SK-N-SH (cell line): ENCODE measurements at regions not wholly inside any gene's neighbourhood (a gene's known extent, or its start where the extent isn't known, plus 50 kb on each side); places are given as distances from the start of the nearest gene placed in this dataset.

Experiments
- CTCF ChIA-PET: fragments of 300-600, 350-600 bp; formaldehyde crosslinking; extraction: SDS; loops from one replicate; lab custom pipeline; 2021; lab: Yijun Ruan, JAX
- POLR2A ChIA-PET: fragments of 350-600 bp; sonication (Branson Sonifier 250); formaldehyde crosslinking; extraction: SDS; loops from one replicate; lab custom pipeline; 2020; ENCODE audit warnings: antibody characterized with exemption, inconsistent platforms; lab: Yijun Ruan, JAX
- DNase-seq: peaks from one replicate; pipeline ENCODE4 v3.0.0; 2012
- H2AFZ ChIP-seq: fragments of 200-600 bp; sonication (generic); 2 replicates; pipeline ENCODE4 v1.8.1; 2016; ENCODE audit warnings: antibody characterized with exemption, mild to moderate bottlenecking, low read depth
- H3F3A ChIP-seq: fragments of 200-600 bp; sonication (generic); replicated peaks from 2 replicates; pipeline ENCODE3; 2016; ENCODE audit warnings: antibody characterized with exemption, mild to moderate bottlenecking; ENCODE audit not compliant: insufficient read depth
- H3K27ac ChIP-seq, 2 experiments: fragments of 200-500 bp in 1 of 2; fragments of 200-600 bp in 1 of 2; sonication (Bioruptor generic) in 1 of 2; sonication (generic), shearing (Covaris generic) in 1 of 2; 2 replicates each; pipeline versions ENCODE4 v1.5.1 to v1.6.1; 2014 to 2016; ENCODE audit warnings: low read depth in 2 of 2, inconsistent platforms in 1 of 2, low read length in 1 of 2, mild to moderate bottlenecking in 1 of 2, mixed read lengths in 1 of 2
- H3K27me3 ChIP-seq: fragments of 200-600 bp; sonication (generic), shearing (Covaris generic); 2 replicates; pipeline ENCODE4 v1.6.1; 2016; ENCODE audit warnings: mixed run types; ENCODE audit not compliant: insufficient read depth
- H3K36me3 ChIP-seq, 2 experiments: fragments of 200-500 bp in 1 of 2; fragments of 200-600 bp in 1 of 2; sonication (Bioruptor generic) in 1 of 2; sonication (generic) in 1 of 2; replicated peaks in 1 of 2; 2 replicates each; pipeline versions ENCODE3 to v1.5.1; 2014 to 2016; ENCODE audit warnings: low read length in 1 of 2, mild to moderate bottlenecking in 1 of 2; ENCODE audit not compliant: insufficient read depth in 2 of 2, control insufficient read depth in 1 of 2
- H3K4me1 ChIP-seq, 2 experiments: fragments of 200-500 bp in 1 of 2; fragments of 200-600 bp in 1 of 2; sonication (Bioruptor generic) in 1 of 2; sonication (generic), shearing (Covaris generic) in 1 of 2; 2 replicates each; pipeline versions ENCODE4 v1.5.1 to v1.6.1; 2014 to 2016; ENCODE audit warnings: low read depth in 1 of 2, low read length in 1 of 2, mixed run types in 1 of 2; ENCODE audit not compliant: insufficient read depth in 2 of 2, control insufficient read depth in 1 of 2
- H3K4me2 ChIP-seq: fragments of 200-600 bp; sonication (generic), shearing (Covaris generic); 2 replicates; pipeline ENCODE4 v1.6.1; 2017; ENCODE audit warnings: mixed run types
- H3K4me3 ChIP-seq, 2 experiments: fragments of 200-500 bp in 1 of 2; fragments of 200-600 bp in 1 of 2; sonication (Bioruptor generic) in 1 of 2; sonication (generic), shearing (Covaris generic) in 1 of 2; 2 replicates each; pipeline versions ENCODE4 v1.5.1 to v1.8.1; 2014 to 2016; ENCODE audit warnings: low read depth in 2 of 2, inconsistent platforms in 1 of 2, low read length in 1 of 2, mild to moderate bottlenecking in 1 of 2, mixed read lengths in 1 of 2, moderate library complexity in 1 of 2
- H3K79me2 ChIP-seq: fragments of 200-600 bp; sonication (generic); 2 replicates; pipeline ENCODE4 v1.8.1; 2017; ENCODE audit warnings: mild to moderate bottlenecking; ENCODE audit not compliant: insufficient read depth
- H3K9ac ChIP-seq: fragments of 200-600 bp; sonication (generic); 2 replicates; pipeline ENCODE4 v1.6.1; 2017; ENCODE audit warnings: mixed run types
- H3K9me2 ChIP-seq: fragments of 200-600 bp; sonication (generic); 2 replicates; pipeline ENCODE4 v1.6.1; 2017; ENCODE audit warnings: mixed run types
- H3K9me3 ChIP-seq: fragments of 200-600 bp; sonication (generic); 2 replicates; pipeline ENCODE4 v1.6.1; 2017; ENCODE audit warnings: mixed run types, mild to moderate bottlenecking, moderate library complexity
- H4K20me1 ChIP-seq: fragments of 200-600 bp; sonication (generic); 2 replicates; pipeline ENCODE4 v1.6.1; 2017; ENCODE audit warnings: mild to moderate bottlenecking, mixed run types; ENCODE audit not compliant: insufficient read depth
- CHD2 ChIP-seq: fragments of 150-350 bp; IDR thresholded peaks from 2 replicates; pipeline ENCODE4 v1.6.1; 2018; ENCODE audit warnings: low read length; ENCODE audit not compliant: partially characterized antibody
- CTCF ChIP-seq: fragments of 200-600 bp; sonication (generic); IDR thresholded peaks from 2 replicates; pipeline ENCODE4 v1.6.1; 2017; ENCODE audit warnings: antibody characterized with exemption, mild to moderate bottlenecking, moderate library complexity
- FOXJ3 ChIP-seq: sonication (generic); formaldehyde crosslinking; IDR thresholded peaks from 2 replicates; pipeline ENCODE4 v1.5.1; 2020; ENCODE audit warnings: mild to moderate bottlenecking, missing genetic modification reagents
- GABPA ChIP-seq: IDR thresholded peaks from 2 replicates; pipeline ENCODE4 v1.4.0; 2012; ENCODE audit warnings: low read depth, mild to moderate bottlenecking
- GATA2 ChIP-seq: sonication (generic); formaldehyde crosslinking; IDR thresholded peaks from 2 replicates; pipeline ENCODE4 v1.5.0; 2020; ENCODE audit warnings: mild to moderate bottlenecking, missing genetic modification reagents
- IRF3 ChIP-seq: fragments of 150-350 bp; IDR thresholded peaks from 2 replicates; pipeline ENCODE4 v1.6.1; 2016; ENCODE audit warnings: mild to moderate bottlenecking, low read depth, low read length
- MXI1 ChIP-seq: IDR thresholded peaks from 2 replicates; pipeline ENCODE4 v1.6.1; 2012; ENCODE audit warnings: mild to moderate bottlenecking, low read depth, low read length, improper control_type of control experiment
- NRF1 ChIP-seq: IDR thresholded peaks from 2 replicates; pipeline ENCODE4 v1.6.1; 2012; ENCODE audit warnings: low read depth, mild to moderate bottlenecking, low read length
- RAD21 ChIP-seq: IDR thresholded peaks from 2 replicates; pipeline ENCODE4 v1.6.1; 2012; ENCODE audit warnings: mild to moderate bottlenecking, low read length
- RCOR1 ChIP-seq: fragments of 150-350 bp; IDR thresholded peaks from 2 replicates; pipeline ENCODE4 v1.6.1; 2017; ENCODE audit warnings: antibody characterized with exemption, low read length
- SIN3A ChIP-seq: IDR thresholded peaks from 2 replicates; pipeline ENCODE4 v1.6.1; 2012; ENCODE audit warnings: low read depth, mild to moderate bottlenecking, low read length, moderate library complexity, borderline replicate concordance
- TAF1 ChIP-seq: IDR thresholded peaks from 2 replicates; pipeline ENCODE4 v1.6.1; 2012; ENCODE audit warnings: low read depth, mild to moderate bottlenecking, low read length, moderate library complexity, borderline replicate concordance
- TEAD4 ChIP-seq: IDR thresholded peaks from 2 replicates; pipeline ENCODE4 v1.4.0; 2012; ENCODE audit warnings: mild to moderate bottlenecking, borderline replicate concordance; ENCODE audit not compliant: insufficient read depth
- WGBS: methylation state at CpG from one replicate; pipeline ENCODE4 v1.1.6; 2017; ENCODE audit warnings: low lambda C conversion rate; 5-methylcytosine and 5-hydroxymethylcytosine counted together
- TF ChIP-seq, protein P1 (sequence below): IDR thresholded peaks from 2 replicates; pipeline ENCODE4; 2012
- TF ChIP-seq, protein P2 (sequence below): IDR thresholded peaks from 2 replicates; pipeline ENCODE4 v1.4.0; 2012; ENCODE audit warnings: low read depth

GRCh38 chr1:209101106-209101505, 482.4 kb upstream of the CAMK1G start:
- no peaks in the 10 kb centered on the region for H3K9me3 ChIP-seq
- POLR2A ChIA-PET: no interaction called here
- no peak for DNase-seq
- H4K20me1 ChIP-seq: no peaks in the 10 kb centered on the region
- no peak overlapping the region for H3K4me3 ChIP-seq
- H3K27me3 ChIP-seq: no peaks in the 10 kb centered on the region
- TF ChIP-seq TAF1 (no peak), CHD2 (no peak), FOXJ3 (CRISPR knock-in tag) (no peak), RCOR1 (no peak), RAD21 (no peak), IRF3 (no peak), TEAD4 (no peak), CTCF (no peak), GABPA (no peak), SIN3A (no peak), MXI1 (no peak), NRF1 (no peak)
- TF ChIP-seq, protein P1, sequence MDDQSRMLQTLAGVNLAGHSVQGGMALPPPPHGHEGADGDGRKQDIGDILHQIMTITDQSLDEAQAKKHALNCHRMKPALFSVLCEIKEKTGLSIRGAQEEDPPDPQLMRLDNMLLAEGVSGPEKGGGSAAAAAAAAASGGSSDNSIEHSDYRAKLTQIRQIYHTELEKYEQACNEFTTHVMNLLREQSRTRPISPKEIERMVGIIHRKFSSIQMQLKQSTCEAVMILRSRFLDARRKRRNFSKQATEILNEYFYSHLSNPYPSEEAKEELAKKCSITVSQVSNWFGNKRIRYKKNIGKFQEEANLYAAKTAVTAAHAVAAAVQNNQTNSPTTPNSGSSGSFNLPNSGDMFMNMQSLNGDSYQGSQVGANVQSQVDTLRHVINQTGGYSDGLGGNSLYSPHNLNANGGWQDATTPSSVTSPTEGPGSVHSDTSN: no peak
- TF ChIP-seq, protein P2, sequence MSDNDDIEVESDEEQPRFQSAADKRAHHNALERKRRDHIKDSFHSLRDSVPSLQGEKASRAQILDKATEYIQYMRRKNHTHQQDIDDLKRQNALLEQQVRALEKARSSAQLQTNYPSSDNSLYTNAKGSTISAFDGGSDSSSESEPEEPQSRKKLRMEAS: no peak
- no peak overlapping the region for H3K4me2 ChIP-seq
- H3K27ac ChIP-seq: no peak overlapping the region
- H3K9me2 ChIP-seq: no peaks in the 10 kb centered on the region
- peaks cover 18% of the 10 kb centered on the region for H3F3A ChIP-seq
- no peak overlapping the region for H3K9ac ChIP-seq
- H3K4me1 ChIP-seq: peaks cover 13 to 24% of the 10 kb centered on the region in 2 experiments
- H3K79me2 ChIP-seq: no peaks in the 10 kb centered on the region
- WGBS: 90% methylated on average over 5 of the region's 5 CpGs
- H2AFZ ChIP-seq: no peak overlapping the region
- no peaks in the 10 kb centered on the region for H3K36me3 ChIP-seq
- CTCF ChIA-PET: interaction anchor here (0.9 kb wide), 1 partner anchor 8 kb away, joined by 3 read pairs; no protein-coding TSS in a partner anchor

GRCh38 chr1:209102120-209102519, 481.4 kb upstream of the CAMK1G start:
- ChIA-PET POLR2A (no interaction called here), CTCF (interaction anchor here (0.9 kb wide), 1 partner anchor 9 kb away, joined by 3 read pairs; no protein-coding TSS in a partner anchor)
- TF ChIP-seq GATA2 (peak; percentile 51), SIN3A (no peak)
- H3K9me2 ChIP-seq: no peaks in the 10 kb centered on the region
- peaks cover 12 to 29% of the 10 kb centered on the region in 2 experiments; a peak in 3 of 4 replicates for H3K4me1 ChIP-seq
- no peak overlapping the region; a peak in 1 of 4 replicates for H3K27ac ChIP-seq
- H3K36me3 ChIP-seq: no peaks in the 10 kb centered on the region
- no peak for DNase-seq
- no peaks in the 10 kb centered on the region for H3K79me2 ChIP-seq
- H3F3A ChIP-seq: peaks cover 14% of the 10 kb centered on the region
- H3K4me3 ChIP-seq: no peak overlapping the region
- H4K20me1 ChIP-seq: no peaks in the 10 kb centered on the region
- no peak overlapping the region for H3K9ac ChIP-seq
- H3K9me3 ChIP-seq: no peaks in the 10 kb centered on the region
- H3K27me3 ChIP-seq: no peaks in the 10 kb centered on the region
- no peak overlapping the region for H2AFZ ChIP-seq
- H3K4me2 ChIP-seq: no peak overlapping the region
- WGBS: 62% methylated on average over 4 of the region's 4 CpGs
